ENCODE measurements at regions not wholly inside any gene's neighbourhood (a gene's known extent, or its start where the extent isn't known, plus 50 kb on each side); places are given as distances from the start of the nearest gene placed in this dataset.

DNA sequence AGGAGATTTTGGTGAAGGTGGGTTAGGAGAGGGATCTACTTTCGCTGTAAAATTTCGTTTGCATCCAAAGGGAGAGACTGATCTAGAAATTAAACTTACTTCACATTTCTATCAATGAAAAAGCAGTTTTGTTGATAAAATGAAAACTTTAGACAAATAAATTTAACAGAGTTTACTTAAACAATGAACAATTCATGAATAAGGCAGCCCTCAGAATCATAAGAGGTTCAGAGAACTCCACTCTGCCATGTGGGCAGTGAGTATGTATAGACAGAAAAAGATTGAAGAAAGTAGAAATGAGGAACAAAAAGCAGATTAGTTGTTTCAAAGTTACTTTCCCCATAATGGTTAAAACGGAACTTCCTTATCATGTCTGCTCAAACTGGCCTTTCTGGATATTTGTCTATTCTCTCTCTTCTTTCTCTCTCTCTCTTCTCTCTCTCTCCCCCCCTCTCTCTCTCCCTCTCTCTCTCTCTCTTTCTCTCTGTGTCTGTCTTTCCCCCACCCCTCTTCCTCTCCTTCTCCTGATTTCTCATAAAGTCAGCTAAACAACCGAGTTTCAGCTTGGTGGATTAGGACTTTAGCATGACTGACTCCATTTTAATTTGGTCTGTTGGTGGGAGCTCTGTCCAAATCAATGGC is 248.9 kb downstream of the TJP1 start:
- TF ChIP-seq EZH2 (IDR thresholded peaks at IDR 0.05; ENCODE audit: insufficient read depth, poor library complexity, severe bottlenecking) (no peak), EZH2phosphoT487 (IDR thresholded peaks at IDR 0.05; ENCODE audit: insufficient read depth, low read depth) (no peak)
